ENCODE measurements at regions not wholly inside any gene's neighbourhood (a gene's known extent, or its start where the extent isn't known, plus 50 kb on each side); places are given as distances from the start of the nearest gene placed in this dataset.
"Not testable (repeated sequence)": the region's sequence is repeated elsewhere in the genome, so short reads cannot be mapped to it uniquely, and the experiment has no call there.

GRCh38 chr3:106104078-106104477 lies 235.3 kb upstream of the CBLB start:
- FAIRE-seq (no peak), DNase-seq (ENCODE audit: insufficient read length) (no peak)
- no peak for TF ChIP-seq POLR2AphosphoS5 (IDR thresholded peaks at IDR 0.05; ENCODE audit: low read depth, low read length)
- TF ChIP-seq TAF1 (IDR thresholded peaks at IDR 0.05; ENCODE audit: borderline replicate concordance, low read depth, low read length), result no peak
- no peak for TF ChIP-seq POLR2A (IDR thresholded peaks at IDR 0.05; ENCODE audit: low read depth, low read length)

GRCh38 chr3:106108925-106109324 lies 240.1 kb upstream of the CBLB start:
- TF ChIP-seq POLR2A (IDR thresholded peaks at IDR 0.05; ENCODE audit: low read depth, low read length) (no peak), POLR2AphosphoS5 (IDR thresholded peaks at IDR 0.05; ENCODE audit: low read depth, low read length) (no peak), TAF1 (IDR thresholded peaks at IDR 0.05; ENCODE audit: borderline replicate concordance, low read depth, low read length) (no peak)
- FAIRE-seq (no peak), DNase-seq (ENCODE audit: insufficient read length) (no peak)

GRCh38 chr3:106112561-106112960 lies 243.7 kb upstream of the CBLB start:
- not testable (repeated sequence) for DNase-seq (ENCODE audit: insufficient read length); FAIRE-seq

DNA sequence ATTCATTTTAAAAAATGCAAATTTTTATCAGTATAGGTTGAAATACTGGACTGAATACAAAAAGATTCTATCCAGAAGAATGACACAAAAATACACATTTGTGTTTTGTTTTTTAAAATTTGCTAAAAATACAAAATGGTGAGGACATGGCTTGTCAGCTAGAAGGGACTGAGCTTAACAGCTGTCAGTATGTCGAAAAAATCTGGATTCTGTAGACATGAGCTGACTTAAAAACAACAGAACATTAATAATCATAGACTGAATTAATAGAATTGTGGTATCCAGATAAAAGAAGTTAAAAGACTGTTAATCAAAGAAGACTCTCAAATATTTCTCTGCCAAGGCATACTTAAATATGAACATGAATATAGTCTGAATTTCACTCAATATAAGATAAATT lies 244.9 kb upstream of the CBLB start:
- no peak for FAIRE-seq
- no peak for TF ChIP-seq POLR2AphosphoS5 (IDR thresholded peaks at IDR 0.05; ENCODE audit: low read depth, low read length)
- DNase-seq (ENCODE audit: insufficient read length), result no peak

DNA sequence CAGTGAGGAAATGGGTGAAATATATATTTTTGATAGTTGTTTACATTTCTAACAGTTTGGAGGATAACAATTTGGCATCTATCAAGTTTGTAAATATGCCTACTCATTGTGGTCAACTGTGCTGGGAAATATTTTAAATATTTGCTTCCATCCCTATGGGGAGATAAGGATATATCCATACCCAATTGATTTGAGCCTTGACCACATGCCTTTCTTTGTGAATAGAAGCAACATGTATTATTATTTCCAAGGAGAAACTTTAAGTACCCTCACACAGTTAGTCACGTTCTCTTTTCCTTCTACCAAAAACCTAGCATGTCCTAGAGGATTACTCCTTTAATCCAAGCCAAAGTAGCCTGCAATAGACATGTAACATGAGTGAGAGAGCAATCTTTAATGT lies 245.4 kb upstream of the CBLB start:
- DNase-seq (ENCODE audit: insufficient read length) (no peak), FAIRE-seq (no peak)
- TF ChIP-seq TAF1 (IDR thresholded peaks at IDR 0.05; ENCODE audit: borderline replicate concordance, low read depth, low read length) (no peak), POLR2AphosphoS5 (IDR thresholded peaks at IDR 0.05; ENCODE audit: low read depth, low read length) (no peak), POLR2A (IDR thresholded peaks at IDR 0.05; ENCODE audit: low read depth, low read length) (no peak)

- FAIRE-seq (no peak), DNase-seq (ENCODE audit: insufficient read length) (no peak)
- TF ChIP-seq TAF1 (IDR thresholded peaks at IDR 0.05; ENCODE audit: borderline replicate concordance, low read depth, low read length), result no peak
- TF ChIP-seq POLR2AphosphoS5 (IDR thresholded peaks at IDR 0.05; ENCODE audit: low read depth, low read length), result no peak
- no peak for TF ChIP-seq POLR2A (IDR thresholded peaks at IDR 0.05; ENCODE audit: low read depth, low read length)
These were observed 246.0 kb upstream of the CBLB start for GRCh38 chr3:106114848-106115247.

- TF ChIP-seq POLR2A (IDR thresholded peaks at IDR 0.05; ENCODE audit: low read depth, low read length) (no peak), TAF1 (IDR thresholded peaks at IDR 0.05; ENCODE audit: borderline replicate concordance, low read depth, low read length) (no peak), POLR2AphosphoS5 (IDR thresholded peaks at IDR 0.05; ENCODE audit: low read depth, low read length) (no peak)
- FAIRE-seq, result no peak
These were observed 246.7 kb upstream of the CBLB start for GRCh38 chr3:106115557-106115956.

GRCh38 chr3:106116733-106117489 lies 248.1 kb upstream of the CBLB start:
- TF ChIP-seq TAF1 (IDR thresholded peaks at IDR 0.05; ENCODE audit: borderline replicate concordance, low read depth, low read length) (no peak), POLR2A (IDR thresholded peaks at IDR 0.05; ENCODE audit: low read depth, low read length) (no peak), POLR2AphosphoS5 (IDR thresholded peaks at IDR 0.05; ENCODE audit: low read depth, low read length) (no peak)
- FAIRE-seq, result no peak
- DNase-seq (ENCODE audit: insufficient read length), result no peak

More at GRCh38 chr3:106115557-106115956, 246.7 kb upstream of the CBLB start:
- no peak for DNase-seq (ENCODE audit: insufficient read length)

DNA sequence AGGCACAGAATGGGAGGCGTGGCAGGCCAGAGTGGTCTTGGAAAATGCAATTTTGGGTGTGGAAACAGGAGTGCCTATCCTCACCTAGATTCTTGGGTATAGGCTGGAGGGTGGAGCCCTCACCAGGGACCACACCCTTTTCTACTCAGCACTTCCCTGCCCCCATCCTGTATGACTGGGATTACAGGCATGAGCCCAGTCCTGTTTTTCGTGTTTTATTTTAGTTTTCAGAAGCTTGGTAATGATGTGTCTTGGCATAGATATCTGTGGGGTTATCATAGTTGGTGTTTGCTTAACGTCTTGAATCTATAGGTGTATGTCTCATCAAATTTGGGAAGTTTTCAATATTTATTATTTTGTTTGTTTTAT lies 248.7 kb upstream of the CBLB start:
- DNase-seq (ENCODE audit: insufficient read length) (no peak), FAIRE-seq (no peak)
- no peak for TF ChIP-seq TAF1 (IDR thresholded peaks at IDR 0.05; ENCODE audit: borderline replicate concordance, low read depth, low read length)
- TF ChIP-seq POLR2AphosphoS5 (IDR thresholded peaks at IDR 0.05; ENCODE audit: low read depth, low read length), result no peak
- TF ChIP-seq POLR2A (IDR thresholded peaks at IDR 0.05; ENCODE audit: low read depth, low read length), result no peak

GRCh38 chr3:106119614-106120082 lies 250.8 kb upstream of the CBLB start:
- no peak for TF ChIP-seq TAF1 (IDR thresholded peaks at IDR 0.05; ENCODE audit: borderline replicate concordance, low read depth, low read length)
- no peak for TF ChIP-seq POLR2AphosphoS5 (IDR thresholded peaks at IDR 0.05; ENCODE audit: low read depth, low read length)
- DNase-seq (ENCODE audit: insufficient read length) (no peak), FAIRE-seq (no peak)

DNA sequence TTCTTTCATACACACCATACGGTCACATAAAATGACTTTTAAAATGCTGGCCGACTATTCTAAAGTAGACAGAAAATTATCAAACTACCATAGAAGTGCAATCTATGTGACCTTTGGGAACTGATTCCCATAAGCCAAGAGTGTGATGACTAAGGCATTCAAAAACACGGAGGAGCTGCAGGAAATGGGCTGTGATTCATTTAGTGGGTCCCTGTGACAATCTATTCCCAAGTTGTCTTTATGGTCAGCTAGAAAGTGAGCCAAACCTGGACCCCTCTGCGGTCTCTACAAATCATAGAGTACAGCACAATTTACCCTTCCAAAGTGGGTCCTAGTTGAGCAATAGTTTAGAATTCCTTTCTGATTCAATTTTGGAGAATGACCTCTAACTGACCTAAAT lies 251.5 kb upstream of the CBLB start:
- DNase-seq (ENCODE audit: insufficient read length) (no peak), FAIRE-seq (no peak)
- no peak for TF ChIP-seq POLR2A (IDR thresholded peaks at IDR 0.05; ENCODE audit: low read depth, low read length)
- no peak for TF ChIP-seq POLR2AphosphoS5 (IDR thresholded peaks at IDR 0.05; ENCODE audit: low read depth, low read length)

GRCh38 chr3:106121491-106122289 lies 252.9 kb upstream of the CBLB start:
- DNase-seq (ENCODE audit: insufficient read length), result no peak
- no peak for FAIRE-seq
- TF ChIP-seq POLR2A (IDR thresholded peaks at IDR 0.05; ENCODE audit: low read depth, low read length), result no peak
- no peak for TF ChIP-seq POLR2AphosphoS5 (IDR thresholded peaks at IDR 0.05; ENCODE audit: low read depth, low read length)
- TF ChIP-seq TAF1 (IDR thresholded peaks at IDR 0.05; ENCODE audit: borderline replicate concordance, low read depth, low read length), result no peak

Data from GM12892 (cell line).